Ascending aorta (tissue), 2 donors: ENCODE measurements at regions not wholly inside any gene's neighbourhood (a gene's known extent, or its start where the extent isn't known, plus 50 kb on each side); places are given as distances from the start of the nearest gene placed in this dataset.

Experiments
- DNase-seq, 2 donors: peaks; one replicate each; pipeline ENCODE4 v3.0.0-alpha.2; 2019; ENCODE audit warnings: low spot score in 2 of 2
- H3K27ac ChIP-seq, 2 donors: fragments of 200-600 bp; sonication (generic); one replicate each; pipeline ENCODE4 v1.5.1; 2016 to 2017; ENCODE audit warnings: mild to moderate bottlenecking in 1 of 2
- H3K27me3 ChIP-seq: fragments of 200-600 bp; sonication (generic); one replicate; pipeline ENCODE4 v1.5.1; 2017
- H3K36me3 ChIP-seq, 2 donors: fragments of 200-600 bp; sonication (generic); one replicate each; pipeline ENCODE4 v1.5.1; 2016
- H3K4me1 ChIP-seq, 2 donors: fragments of 200-600 bp; sonication (generic); one replicate each; pipeline ENCODE4 v1.5.1; 2016 to 2017; ENCODE audit warnings: mild to moderate bottlenecking in 1 of 2
- H3K4me3 ChIP-seq, 2 donors: fragments of 200-600 bp; sonication (generic); one replicate each; pipeline ENCODE4 v1.5.1; 2016 to 2017; ENCODE audit warnings: mild to moderate bottlenecking in 1 of 2
- H3K9me3 ChIP-seq, 2 donors: fragments of 200-600 bp; sonication (generic); one replicate each; pipeline ENCODE4 v1.5.1; 2016
- CTCF ChIP-seq, 3 experiments: fragments of 200-600 bp in 2 of 3; fragments of 450-650 bp in 1 of 3; sonication (generic) in 2 of 3; IDR thresholded peaks; one replicate each; pipeline ENCODE4 v1.5.1; 2016 to 2019; ENCODE audit warnings: antibody characterized with exemption in 3 of 3, mild to moderate bottlenecking in 1 of 3, moderate library complexity in 1 of 3
- intact Hi-C: fragments of 100-400 bp; cut with DNase I; formaldehyde crosslinking; loops from one replicate; pipeline ENCODE4 v1.15.1; 2023

- H3K27ac ChIP-seq: no peak overlapping the region
- H3K9me3 ChIP-seq: no peaks in the 10 kb centered on the region
- H3K4me1 ChIP-seq: no peaks in the 10 kb centered on the region
- intact Hi-C loops: no loop called here
- no peaks in the 10 kb centered on the region for H3K36me3 ChIP-seq
- no peak for TF ChIP-seq CTCF (IDR thresholded peaks at IDR 0.05)
- H3K4me3 ChIP-seq: no peak overlapping the region
- no peaks in the 10 kb centered on the region for H3K27me3 ChIP-seq
- DNase-seq: no peak
These were observed 80.1 kb upstream of the TYRP1 start for GRCh38 chr9:12613071-12613470.

GRCh38 chr9:12614488-12614887, 78.7 kb upstream of the TYRP1 start:
- Histone ChIP-seq H3K27ac (no peak overlapping the region), H3K9me3 (no peaks in the 10 kb centered on the region), H3K4me1 (no peaks in the 10 kb centered on the region), H3K36me3 (no peaks in the 10 kb centered on the region), H3K4me3 (no peak overlapping the region), H3K27me3 (no peaks in the 10 kb centered on the region)
- no peak for TF ChIP-seq CTCF (IDR thresholded peaks at IDR 0.05)
- DNase-seq: no peak
- intact Hi-C loops: no loop called here

GRCh38 chr9:12618956-12619355, 74.2 kb upstream of the TYRP1 start:
- no peak for DNase-seq
- no peaks in the 10 kb centered on the region for H3K36me3 ChIP-seq
- H3K27ac ChIP-seq: no peak overlapping the region
- no peaks in the 10 kb centered on the region for H3K9me3 ChIP-seq
- no peak for TF ChIP-seq CTCF (IDR thresholded peaks at IDR 0.05)
- no peak overlapping the region for H3K4me3 ChIP-seq
- intact Hi-C loops: no loop called here
- H3K4me1 ChIP-seq: no peaks in the 10 kb centered on the region
- no peaks in the 10 kb centered on the region for H3K27me3 ChIP-seq

GRCh38 chr9:12625844-12626243, 67.3 kb upstream of the TYRP1 start:
- no peak overlapping the region for H3K4me3 ChIP-seq
- no peaks in the 10 kb centered on the region for H3K27me3 ChIP-seq
- DNase-seq: no peak
- no peak overlapping the region for H3K27ac ChIP-seq
- no peaks in the 10 kb centered on the region for H3K9me3 ChIP-seq
- intact Hi-C loops: no loop called here
- TF ChIP-seq CTCF (IDR thresholded peaks at IDR 0.05): no peak
- H3K36me3 ChIP-seq: no peaks in the 10 kb centered on the region
- H3K4me1 ChIP-seq: no peaks in the 10 kb centered on the region

GRCh38 chr9:12627096-12627495, 66.1 kb upstream of the TYRP1 start:
- Histone ChIP-seq H3K4me3 (no peak overlapping the region), H3K27ac (no peak overlapping the region), H3K4me1 (no peaks in the 10 kb centered on the region), H3K27me3 (no peaks in the 10 kb centered on the region), H3K9me3 (no peaks in the 10 kb centered on the region), H3K36me3 (no peaks in the 10 kb centered on the region)
- TF ChIP-seq CTCF (IDR thresholded peaks at IDR 0.05): no peak
- DNase-seq: no peak
- intact Hi-C loops: no loop called here

- Histone ChIP-seq H3K9me3 (no peaks in the 10 kb centered on the region), H3K27ac (no peak overlapping the region), H3K4me1 (no peaks in the 10 kb centered on the region), H3K36me3 (no peaks in the 10 kb centered on the region), H3K27me3 (no peaks in the 10 kb centered on the region), H3K4me3 (no peak overlapping the region)
- DNase-seq: no peak
- TF ChIP-seq CTCF (IDR thresholded peaks at IDR 0.05): no peak
- intact Hi-C loops: no loop called here
These were observed 64.6 kb upstream of the TYRP1 start for GRCh38 chr9:12628546-12628945.
